Dendritic cell treated with granulocyte-macrophage colony-stimulating factor and Interleukin-4, amounts not matched to agents 40 ng/mL and 50 ng/mL, for 4 days (primary cell): ENCODE measurements at regions not wholly inside any gene's neighbourhood (a gene's known extent, or its start where the extent isn't known, plus 50 kb on each side); places are given as distances from the start of the nearest gene placed in this dataset.
"Not testable (repeated sequence)": the region's sequence is repeated elsewhere in the genome, so short reads cannot be mapped to it uniquely, and the experiment has no call there.

Source experiments
- H3K27ac Mint-ChIP-seq: one replicate; pipeline ENCODE4 v1.8.0; 2022; ENCODE audit warnings: mild to moderate bottlenecking, mixed read lengths
- H3K27me3 Mint-ChIP-seq: one replicate; pipeline ENCODE4 v1.8.0; 2022; ENCODE audit warnings: mild to moderate bottlenecking, mixed read lengths
- H3K36me3 Mint-ChIP-seq: one replicate; pipeline ENCODE4 v1.8.0; 2022; ENCODE audit warnings: low read depth, mixed read lengths
- H3K4me1 Mint-ChIP-seq: one replicate; pipeline ENCODE4 v1.8.0; 2022; ENCODE audit warnings: low read depth, mixed read lengths
- H3K4me3 Mint-ChIP-seq: one replicate; pipeline ENCODE4 v1.8.0; 2022; ENCODE audit warnings: mild to moderate bottlenecking, moderate library complexity, mixed read lengths
- H3K9me3 Mint-ChIP-seq: one replicate; pipeline ENCODE4 v1.8.0; 2022; ENCODE audit warnings: mixed read lengths
- intact Hi-C: fragments of 100-400 bp; cut with micrococcal nuclease; formaldehyde crosslinking; loops from one replicate; pipeline ENCODE4 v1.15.0; 2022

DNA sequence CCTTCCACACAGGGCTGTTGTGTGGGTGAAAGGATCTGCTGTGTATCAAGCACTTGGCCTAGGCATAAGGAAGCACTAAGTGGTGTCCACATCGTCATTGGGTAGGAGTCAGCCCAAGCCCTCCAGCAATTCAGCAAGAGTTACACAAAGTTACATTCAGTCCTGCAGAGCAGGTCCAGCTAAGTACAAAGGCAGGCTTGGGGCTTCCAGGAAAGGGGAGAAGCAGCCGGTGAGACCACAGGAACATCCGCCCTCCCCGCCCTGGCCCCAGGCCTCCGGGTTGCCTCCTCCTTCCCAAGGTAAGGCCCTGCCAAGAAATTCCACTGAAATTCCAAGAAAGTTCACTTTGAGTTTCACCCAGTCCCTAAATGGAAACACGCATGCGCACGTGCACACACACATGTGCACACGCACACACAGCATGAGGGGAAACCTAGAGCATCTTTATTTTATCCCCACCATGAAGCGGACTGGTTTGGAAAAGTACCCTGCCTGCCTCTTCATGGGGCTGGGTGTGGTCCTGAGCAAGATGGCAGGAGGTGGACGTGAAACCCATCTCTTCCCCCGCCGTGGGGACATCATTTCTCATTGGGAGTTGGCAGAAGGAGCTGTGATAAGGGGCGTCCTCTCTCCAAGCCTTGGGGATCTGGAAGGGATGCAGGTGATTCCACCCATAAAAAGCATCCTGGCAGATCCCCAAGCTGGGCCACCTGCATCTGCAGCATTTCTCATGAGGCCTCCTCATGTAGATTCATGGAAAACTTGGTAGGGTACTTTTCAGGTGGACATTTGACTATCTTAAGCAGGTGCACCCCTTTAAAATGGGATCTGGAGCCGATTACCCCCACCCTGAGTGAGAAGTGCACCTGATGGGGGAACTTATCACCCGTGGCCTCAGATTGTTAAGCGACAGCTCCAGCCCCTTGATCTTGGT is 69.1 kb upstream of the NANOS1 start:
- Mint-ChIP-seq H3K4me1 (peaks cover 18% of the 10 kb centered on the region), H3K9me3 (no peaks in the 10 kb centered on the region), H3K4me3 (no peak overlapping the region), H3K27ac (no peak overlapping the region), H3K27me3 (peaks cover 9% of the 10 kb centered on the region), H3K36me3 (no peaks in the 10 kb centered on the region)
- intact Hi-C loops, result no loop called here

DNA sequence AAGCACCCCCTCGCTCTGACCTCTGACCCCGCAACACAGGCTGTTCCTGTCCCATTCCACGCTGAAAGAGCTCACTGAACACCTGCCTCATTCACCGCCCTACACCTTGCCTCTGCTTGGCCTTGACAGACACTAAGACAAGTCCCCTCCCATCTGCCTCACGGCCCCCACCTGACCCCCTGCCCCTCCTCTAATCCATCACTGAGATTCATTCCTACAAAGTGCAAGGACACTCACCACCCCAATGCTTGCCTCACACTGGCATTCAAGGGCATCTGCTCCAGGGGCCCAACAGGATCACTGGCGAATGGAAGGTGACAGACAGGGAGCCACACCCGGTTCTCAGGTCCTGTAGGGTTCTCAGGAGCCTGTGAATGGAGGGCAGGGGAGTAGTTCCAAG is 68.1 kb upstream of the NANOS1 start:
- H3K36me3 Mint-ChIP-seq, result no peaks in the 10 kb centered on the region
- peaks cover 13% of the 10 kb centered on the region for H3K4me1 Mint-ChIP-seq
- peaks cover 9% of the 10 kb centered on the region for H3K27me3 Mint-ChIP-seq
- no peak overlapping the region for H3K4me3 Mint-ChIP-seq
- H3K27ac Mint-ChIP-seq, result no peak overlapping the region
- intact Hi-C loops, result no loop called here
- no peaks in the 10 kb centered on the region for H3K9me3 Mint-ChIP-seq

DNA sequence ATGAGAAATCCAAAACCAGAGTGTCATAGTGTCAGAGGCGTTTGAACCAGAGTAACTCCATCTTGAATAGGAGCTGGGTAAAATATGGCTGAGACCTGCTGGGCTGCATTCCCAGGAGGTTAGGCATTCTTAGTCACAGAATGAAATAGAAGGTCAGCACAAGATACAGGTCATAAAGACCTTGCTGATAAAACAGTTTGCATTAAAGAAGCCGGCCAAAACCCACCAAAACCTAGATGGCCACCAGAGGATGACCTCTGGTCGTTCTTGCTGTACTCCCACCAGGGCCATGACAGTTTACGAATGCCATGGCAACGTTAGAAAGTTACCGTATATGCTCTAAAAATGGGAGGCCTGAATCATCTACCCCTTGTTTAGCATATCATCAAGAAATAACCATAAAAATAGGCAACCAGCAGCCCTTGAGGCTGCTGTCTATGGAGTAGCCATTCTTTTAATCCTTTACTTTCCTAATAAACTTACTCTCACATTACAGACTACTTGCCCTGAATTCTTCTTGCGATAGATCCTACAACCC is 67.1 kb upstream of the NANOS1 start:
- H3K36me3 Mint-ChIP-seq, H3K27ac Mint-ChIP-seq, intact Hi-C loops, H3K4me3 Mint-ChIP-seq, H3K27me3 Mint-ChIP-seq, H3K9me3 Mint-ChIP-seq: not testable (repeated sequence)
- peaks cover 13% of the 10 kb centered on the region for H3K4me1 Mint-ChIP-seq

DNA sequence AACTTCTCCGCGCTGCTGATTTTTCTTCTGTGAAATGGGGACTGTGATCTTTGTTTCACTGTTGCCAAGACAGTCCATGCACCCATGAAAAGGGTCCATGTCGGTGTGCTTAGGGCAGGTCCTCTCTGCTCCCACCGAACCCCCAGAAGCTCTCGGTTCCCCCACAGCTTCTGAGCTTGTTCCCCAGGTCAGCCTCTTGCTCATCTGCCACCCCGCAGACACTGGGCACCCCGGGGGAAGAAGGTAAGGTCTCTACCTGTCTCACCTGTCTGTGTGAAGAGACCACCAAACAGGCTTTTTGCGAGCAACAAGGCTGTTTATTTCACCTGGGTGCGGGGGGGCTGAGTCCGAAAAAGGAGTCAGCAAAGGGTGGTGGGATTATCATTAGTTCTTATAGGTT is 66.2 kb upstream of the NANOS1 start:
- intact Hi-C loops, result no loop called here
- H3K4me3 Mint-ChIP-seq, result no peak overlapping the region
- H3K27ac Mint-ChIP-seq, result no peak overlapping the region

DNA sequence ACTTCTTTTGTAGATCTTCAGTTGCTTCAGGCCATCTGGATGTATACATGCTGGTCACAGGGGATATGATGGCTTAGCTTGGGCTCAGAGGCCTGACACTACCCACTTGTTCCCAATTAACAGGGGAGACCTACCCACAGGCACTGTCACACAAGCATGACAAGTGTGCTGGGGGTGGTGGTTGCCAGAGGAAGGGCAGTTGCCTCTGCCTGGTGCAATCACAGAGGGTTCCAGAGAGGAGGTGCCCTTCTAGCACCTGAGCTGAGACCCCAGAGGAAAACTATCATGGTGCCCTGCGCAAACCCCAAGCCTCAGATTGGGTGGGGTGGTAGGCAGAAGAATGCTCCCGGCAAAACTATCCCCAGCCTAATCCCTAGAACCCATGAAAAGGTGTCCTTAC is 65.6 kb upstream of the NANOS1 start:
- Mint-ChIP-seq H3K27ac (no peak overlapping the region), H3K27me3 (peaks cover 9% of the 10 kb centered on the region), H3K4me3 (no peak overlapping the region), H3K4me1 (peaks cover 10% of the 10 kb centered on the region), H3K9me3 (no peaks in the 10 kb centered on the region), H3K36me3 (no peaks in the 10 kb centered on the region)
- intact Hi-C loops, result no loop called here

More for the DNA sequence above, 66.2 kb upstream of the NANOS1 start:
- Mint-ChIP-seq H3K4me1 (peaks cover 13% of the 10 kb centered on the region), H3K9me3 (no peaks in the 10 kb centered on the region), H3K27me3 (peaks cover 9% of the 10 kb centered on the region), H3K36me3 (no peaks in the 10 kb centered on the region)

DNA sequence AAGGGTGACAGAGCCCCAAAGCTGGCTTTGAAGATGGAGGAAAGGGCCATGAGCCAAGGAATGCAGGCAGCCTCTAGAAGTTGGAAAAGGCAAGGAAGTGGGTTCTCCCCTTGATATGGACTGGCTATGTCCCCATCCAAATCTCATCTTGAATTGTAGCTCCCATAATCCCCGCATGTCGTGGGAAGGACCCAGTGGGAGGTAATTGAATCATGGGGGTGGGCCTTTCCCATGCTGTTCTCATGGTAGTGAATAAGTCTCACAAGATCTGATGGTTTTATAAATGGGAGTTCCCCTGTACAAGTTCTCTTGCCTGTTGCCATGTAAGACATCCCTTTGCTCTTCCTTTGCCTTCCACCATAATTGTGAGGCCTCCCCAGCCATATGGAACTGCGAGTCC is 65.0 kb upstream of the NANOS1 start:
- H3K4me1 Mint-ChIP-seq, H3K27ac Mint-ChIP-seq, H3K36me3 Mint-ChIP-seq, intact Hi-C loops, H3K4me3 Mint-ChIP-seq, H3K9me3 Mint-ChIP-seq: not testable (repeated sequence)
- H3K27me3 Mint-ChIP-seq, result peaks cover 11% of the 10 kb centered on the region

DNA sequence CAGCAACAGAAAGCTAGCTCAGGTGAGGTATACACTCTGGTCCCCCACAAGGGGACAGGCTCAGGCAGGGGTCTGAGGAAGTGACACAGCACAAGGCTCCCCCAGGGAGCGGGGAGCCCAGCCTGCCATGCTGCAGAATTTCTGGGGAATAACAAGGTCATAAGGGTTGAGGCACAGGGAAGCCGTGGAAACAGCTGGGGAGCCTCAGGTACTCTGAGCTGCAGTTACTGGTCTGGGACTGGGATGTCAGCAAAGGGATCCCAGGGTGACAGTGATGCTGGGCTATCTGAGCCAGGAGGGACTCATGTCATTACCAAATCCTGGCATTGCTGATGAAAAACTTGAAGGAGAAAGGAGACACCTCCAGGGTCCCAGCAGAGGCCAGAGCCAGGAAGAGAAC is 64.4 kb upstream of the NANOS1 start:
- H3K36me3 Mint-ChIP-seq, result no peaks in the 10 kb centered on the region
- peaks cover 11% of the 10 kb centered on the region for H3K27me3 Mint-ChIP-seq
- H3K4me1 Mint-ChIP-seq, result no peaks in the 10 kb centered on the region
- H3K9me3 Mint-ChIP-seq, result no peaks in the 10 kb centered on the region
- no peak overlapping the region for H3K4me3 Mint-ChIP-seq
- intact Hi-C loops, result no loop called here
- no peak overlapping the region for H3K27ac Mint-ChIP-seq

DNA sequence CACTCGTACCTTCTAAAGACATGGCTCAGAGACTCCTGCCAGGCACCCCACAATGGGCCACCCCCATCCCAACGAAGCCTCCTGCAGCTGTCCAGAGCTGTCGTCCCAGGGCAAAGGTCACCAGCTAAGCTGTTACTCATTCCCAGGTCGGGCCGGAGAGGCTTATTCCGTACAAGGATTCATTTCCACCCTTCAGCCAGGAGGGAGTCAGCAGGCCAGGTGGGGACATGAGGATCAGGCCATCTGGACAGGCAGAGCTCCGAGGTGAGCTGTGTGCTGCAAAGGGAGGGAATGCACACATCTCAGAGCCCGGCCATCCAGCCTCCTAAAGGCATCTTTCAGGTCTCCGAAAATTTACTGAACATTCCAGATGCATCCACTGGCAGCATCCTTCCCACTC is 63.9 kb upstream of the NANOS1 start:
- Mint-ChIP-seq H3K27ac (no peak overlapping the region), H3K4me3 (no peak overlapping the region), H3K27me3 (peaks cover 11% of the 10 kb centered on the region), H3K9me3 (no peaks in the 10 kb centered on the region), H3K4me1 (no peaks in the 10 kb centered on the region), H3K36me3 (no peaks in the 10 kb centered on the region)
- intact Hi-C loops, result no loop called here

DNA sequence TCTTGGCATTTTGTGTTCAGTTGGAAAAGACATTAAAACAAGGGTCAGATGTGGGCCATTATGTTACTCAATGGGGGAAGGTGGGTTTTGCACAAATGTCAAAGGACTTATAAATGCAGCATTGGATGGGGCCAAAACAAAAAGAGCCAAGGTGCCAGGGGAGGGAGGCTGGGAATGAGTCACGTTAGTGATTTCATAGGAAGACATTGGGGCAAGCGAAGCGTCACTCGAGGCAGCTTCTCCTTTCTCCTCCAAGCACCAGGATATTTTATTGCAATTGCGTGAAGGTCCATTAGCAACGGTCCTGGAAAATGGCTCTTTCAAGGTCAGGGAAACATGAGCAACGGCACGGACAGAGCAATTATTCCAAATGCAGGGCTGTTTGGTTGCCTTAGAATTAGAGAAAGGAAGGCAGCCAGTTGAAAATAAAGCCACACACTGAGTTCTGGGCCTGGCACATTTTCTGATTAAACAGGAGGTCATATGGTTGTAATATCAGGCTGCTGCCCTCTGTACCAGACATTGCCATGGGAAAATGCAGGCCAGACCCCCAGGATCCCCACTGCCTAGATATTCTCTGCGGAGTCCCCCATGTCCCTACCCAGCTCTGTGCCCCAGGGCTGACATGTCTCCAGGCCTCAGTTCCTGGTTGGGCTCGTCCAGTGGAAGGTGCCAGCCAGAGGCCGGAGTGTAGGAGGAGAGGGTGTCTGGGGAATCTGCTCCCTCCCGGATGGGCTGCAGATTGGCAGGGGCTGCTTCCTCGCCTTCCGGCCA is 63.3 kb upstream of the NANOS1 start:
- Mint-ChIP-seq H3K4me1 (no peaks in the 10 kb centered on the region), H3K9me3 (no peaks in the 10 kb centered on the region), H3K27ac (no peak overlapping the region), H3K4me3 (no peak overlapping the region), H3K36me3 (no peaks in the 10 kb centered on the region), H3K27me3 (peaks cover 12% of the 10 kb centered on the region)
- intact Hi-C loops, result no loop called here

DNA sequence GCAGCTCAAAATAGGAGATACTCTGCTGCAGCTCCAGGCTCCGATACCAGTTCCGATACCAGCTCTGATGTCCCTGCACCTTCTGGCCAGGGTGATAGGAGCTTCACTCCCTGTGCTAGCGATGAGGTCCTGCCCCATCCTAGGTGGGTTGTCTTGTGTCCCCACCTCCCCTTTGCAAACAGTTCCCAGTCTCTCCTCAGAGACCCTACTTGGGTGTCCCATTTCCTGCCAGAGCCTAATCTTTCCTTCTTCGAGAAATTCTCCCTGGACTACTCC is 62.7 kb upstream of the NANOS1 start:
- peaks cover 12% of the 10 kb centered on the region for H3K27me3 Mint-ChIP-seq
- no peak overlapping the region for H3K4me3 Mint-ChIP-seq
- intact Hi-C loops, result no loop called here
- H3K4me1 Mint-ChIP-seq, result no peaks in the 10 kb centered on the region
- no peaks in the 10 kb centered on the region for H3K36me3 Mint-ChIP-seq
- H3K27ac Mint-ChIP-seq, result no peak overlapping the region
- H3K9me3 Mint-ChIP-seq, result no peaks in the 10 kb centered on the region

DNA sequence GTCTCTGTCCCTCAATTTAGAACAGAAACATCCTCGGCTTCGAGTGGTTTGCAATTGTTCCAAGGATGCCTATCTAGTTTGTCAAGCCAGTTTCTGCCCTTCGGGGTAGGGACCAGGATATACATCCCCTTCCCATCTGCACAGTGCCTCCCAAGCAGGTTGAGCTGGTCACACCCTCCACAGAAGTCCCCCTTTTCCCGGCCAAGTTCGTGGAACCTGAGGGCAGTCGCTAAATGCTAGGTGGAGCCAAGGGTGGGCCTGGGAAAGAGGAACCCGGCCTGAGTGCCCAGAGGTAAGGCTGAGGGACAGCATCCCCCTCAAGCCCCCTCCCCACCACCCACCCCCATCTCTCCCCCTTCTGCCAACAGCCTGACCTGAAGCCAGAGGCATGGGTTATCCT is 62.4 kb upstream of the NANOS1 start:
- Mint-ChIP-seq H3K27ac (no peak overlapping the region), H3K27me3 (peaks cover 14% of the 10 kb centered on the region)
- intact Hi-C loops, result no loop called here

DNA sequence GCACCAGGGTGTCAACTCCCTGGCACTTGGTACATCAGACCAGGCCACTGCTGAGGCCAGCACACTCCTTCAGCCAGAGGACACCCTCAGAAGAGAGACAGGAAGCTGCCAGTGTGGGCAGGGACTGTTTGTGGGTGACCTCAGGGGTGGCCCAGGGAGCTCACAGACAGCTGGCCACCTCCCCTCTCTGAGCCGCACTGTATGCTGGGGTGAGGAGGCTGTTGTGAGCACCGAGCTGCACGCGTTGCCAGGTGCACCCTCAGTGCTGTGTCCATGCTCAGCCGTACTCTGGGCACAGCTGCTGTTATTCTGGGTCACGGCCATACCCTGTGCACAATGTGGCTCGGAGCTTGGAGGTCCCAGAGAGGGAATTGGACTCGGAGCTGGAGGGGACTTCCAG is 61.5 kb upstream of the NANOS1 start:
- H3K27me3 Mint-ChIP-seq, result peaks cover 15% of the 10 kb centered on the region
- H3K4me1 Mint-ChIP-seq, result no peaks in the 10 kb centered on the region
- H3K36me3 Mint-ChIP-seq, result no peaks in the 10 kb centered on the region
- no peak overlapping the region for H3K4me3 Mint-ChIP-seq
- no peak overlapping the region for H3K27ac Mint-ChIP-seq
- H3K9me3 Mint-ChIP-seq, result no peaks in the 10 kb centered on the region
- intact Hi-C loops, result no loop called here

More for the DNA sequence above, 62.4 kb upstream of the NANOS1 start:
- no peak overlapping the region for H3K4me3 Mint-ChIP-seq
- H3K36me3 Mint-ChIP-seq, result no peaks in the 10 kb centered on the region
- H3K4me1 Mint-ChIP-seq, result no peaks in the 10 kb centered on the region
- no peaks in the 10 kb centered on the region for H3K9me3 Mint-ChIP-seq

DNA sequence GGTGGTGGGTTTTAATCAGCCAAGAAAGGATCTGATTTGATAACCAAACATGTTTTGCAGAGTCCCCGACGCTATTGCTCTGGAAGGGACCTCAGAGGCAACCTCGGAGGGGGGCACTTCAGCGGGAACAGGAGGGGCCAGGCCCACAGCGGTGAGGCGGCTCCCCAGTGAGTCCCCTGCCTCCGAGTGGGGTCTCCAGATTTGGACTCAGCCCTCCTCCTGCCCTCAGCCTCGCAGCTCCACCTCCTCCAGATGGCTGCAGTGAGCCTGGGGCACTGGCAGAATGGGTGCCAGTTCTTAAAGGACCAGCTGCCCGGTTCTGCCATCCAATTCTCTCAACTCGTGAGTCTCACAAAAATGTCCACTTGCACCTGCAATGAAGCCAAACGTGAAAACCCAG is 61.0 kb upstream of the NANOS1 start:
- H3K27me3 Mint-ChIP-seq, result peaks cover 16% of the 10 kb centered on the region
- H3K36me3 Mint-ChIP-seq, result no peaks in the 10 kb centered on the region
- intact Hi-C loops, result no loop called here
- no peaks in the 10 kb centered on the region for H3K4me1 Mint-ChIP-seq
- H3K9me3 Mint-ChIP-seq, result peaks cover 2% of the 10 kb centered on the region
- no peak overlapping the region for H3K27ac Mint-ChIP-seq
- H3K4me3 Mint-ChIP-seq, result no peak overlapping the region

DNA sequence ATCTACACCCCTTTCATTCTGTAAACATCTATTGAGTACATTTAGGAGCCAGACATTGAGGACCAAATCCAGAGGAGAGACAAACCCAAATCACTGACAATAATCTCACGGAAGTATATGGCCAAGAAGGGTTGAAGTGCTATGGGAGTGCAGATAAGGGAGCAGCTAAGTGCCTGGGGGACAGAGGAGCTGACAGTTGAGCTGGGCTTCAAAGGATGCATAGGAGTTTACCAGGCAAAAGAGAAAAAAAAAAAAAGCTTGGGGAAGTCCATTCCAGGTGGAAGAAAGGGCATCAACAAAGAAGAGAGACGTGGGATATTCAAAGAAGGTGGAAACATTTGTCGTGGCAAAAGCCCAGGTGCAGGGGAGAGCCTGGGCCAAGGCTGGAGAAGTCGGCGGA is 60.5 kb upstream of the NANOS1 start:
- Mint-ChIP-seq H3K27ac (no peak overlapping the region), H3K27me3 (peaks cover 15% of the 10 kb centered on the region), H3K9me3 (peaks cover 8% of the 10 kb centered on the region), H3K36me3 (no peaks in the 10 kb centered on the region), H3K4me1 (no peaks in the 10 kb centered on the region), H3K4me3 (no peak overlapping the region)
- intact Hi-C loops, result no loop called here
